ENCODE measurements at regions not wholly inside any gene's neighbourhood (a gene's known extent, or its start where the extent isn't known, plus 50 kb on each side); places are given as distances from the start of the nearest gene placed in this dataset.

DNA sequence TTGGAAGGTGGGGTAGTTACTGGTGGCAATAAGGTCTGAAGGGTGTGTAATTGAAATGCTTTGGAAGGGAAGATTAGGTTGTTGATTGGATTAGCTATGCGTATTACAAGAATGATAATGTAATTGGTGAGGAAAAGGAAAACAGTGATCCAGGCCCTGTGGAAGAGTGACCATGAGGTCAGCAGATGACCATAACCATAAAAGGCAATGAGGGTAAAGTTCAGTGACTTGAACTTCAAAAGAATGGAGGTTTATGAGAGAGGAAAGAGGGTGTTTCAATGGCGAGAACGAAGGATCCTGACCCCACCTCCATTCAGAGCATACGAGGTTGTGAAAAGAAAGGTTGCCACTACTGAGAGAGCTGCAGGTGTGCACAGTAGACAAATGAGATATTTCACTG lies 439.7 kb downstream of the CCSER2 start:
- ChIA-PET POLR2A (ENCODE audit: low non-redundant PET) (no interaction called here), CTCF (no interaction called here)
- intact Hi-C loops (cut with micrococcal nuclease; ENCODE audit: unreplicated experiment): no loop called here
- H3K4me1 ChIP-seq (ENCODE audit: insufficient read depth, low read length, poor library complexity, severe bottlenecking): no peaks in the 10 kb centered on the region
- BruUV-seq (replicated peaks): no TSS peak
- no peaks in the 10 kb centered on the region for H3K36me3 ChIP-seq (ENCODE audit: insufficient read depth, low read length, poor library complexity, severe bottlenecking)
- no peak for DNase-seq (ENCODE audit: low spot score)
- no peak overlapping the region for H3K4me3 ChIP-seq (ENCODE audit: low read depth, low read length, poor library complexity, severe bottlenecking)
- H3K27me3 ChIP-seq (replicated peaks; ENCODE audit: insufficient read depth, low read depth, low read length, poor library complexity): peaks cover 8% of the 10 kb centered on the region
- H3K27ac ChIP-seq (ENCODE audit: low read depth, low read length, poor library complexity, severe bottlenecking): no peak overlapping the region
- no peak for TF ChIP-seq EZH2 (IDR thresholded peaks at IDR 0.05; ENCODE audit: borderline replicate concordance, low read depth, low read length, poor library complexity, severe bottlenecking)
- TF ChIP-seq, protein P1, sequence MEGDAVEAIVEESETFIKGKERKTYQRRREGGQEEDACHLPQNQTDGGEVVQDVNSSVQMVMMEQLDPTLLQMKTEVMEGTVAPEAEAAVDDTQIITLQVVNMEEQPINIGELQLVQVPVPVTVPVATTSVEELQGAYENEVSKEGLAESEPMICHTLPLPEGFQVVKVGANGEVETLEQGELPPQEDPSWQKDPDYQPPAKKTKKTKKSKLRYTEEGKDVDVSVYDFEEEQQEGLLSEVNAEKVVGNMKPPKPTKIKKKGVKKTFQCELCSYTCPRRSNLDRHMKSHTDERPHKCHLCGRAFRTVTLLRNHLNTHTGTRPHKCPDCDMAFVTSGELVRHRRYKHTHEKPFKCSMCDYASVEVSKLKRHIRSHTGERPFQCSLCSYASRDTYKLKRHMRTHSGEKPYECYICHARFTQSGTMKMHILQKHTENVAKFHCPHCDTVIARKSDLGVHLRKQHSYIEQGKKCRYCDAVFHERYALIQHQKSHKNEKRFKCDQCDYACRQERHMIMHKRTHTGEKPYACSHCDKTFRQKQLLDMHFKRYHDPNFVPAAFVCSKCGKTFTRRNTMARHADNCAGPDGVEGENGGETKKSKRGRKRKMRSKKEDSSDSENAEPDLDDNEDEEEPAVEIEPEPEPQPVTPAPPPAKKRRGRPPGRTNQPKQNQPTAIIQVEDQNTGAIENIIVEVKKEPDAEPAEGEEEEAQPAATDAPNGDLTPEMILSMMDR (conservative IDR thresholded peaks at IDR 0.05; ENCODE audit: low read depth, low read length): no peak
- H3K9me3 ChIP-seq (ENCODE audit: low read depth, low read length, poor library complexity, severe bottlenecking): no peaks in the 10 kb centered on the region

DNA sequence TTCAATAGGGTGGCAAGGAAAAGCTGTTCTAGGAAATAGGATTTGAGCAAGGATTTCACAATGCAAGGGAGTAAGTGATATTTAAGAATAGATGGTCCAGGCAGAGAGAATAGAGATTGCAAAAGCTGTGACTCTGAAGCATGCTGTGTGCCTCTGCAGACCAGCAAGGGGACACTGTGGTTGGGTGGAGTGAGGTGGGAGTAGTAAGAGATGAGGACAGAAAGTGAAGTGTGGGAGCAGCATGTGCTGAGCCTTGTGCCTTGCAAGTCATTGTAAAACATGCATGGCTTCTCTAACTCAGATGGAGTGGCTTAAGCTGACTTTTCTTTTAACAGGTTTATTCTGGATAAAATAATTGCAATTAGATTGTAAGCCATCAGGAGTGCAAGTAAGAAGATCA lies 442.4 kb downstream of the CCSER2 start:
- Histone ChIP-seq H3K9me3 (ENCODE audit: low read depth, low read length, poor library complexity, severe bottlenecking) (no peaks in the 10 kb centered on the region), H3K27ac (ENCODE audit: low read depth, low read length, poor library complexity, severe bottlenecking) (no peak overlapping the region), H3K27me3 (replicated peaks; ENCODE audit: insufficient read depth, low read depth, low read length, poor library complexity) (no peaks in the 10 kb centered on the region), H3K4me3 (ENCODE audit: low read depth, low read length, poor library complexity, severe bottlenecking) (no peak overlapping the region), H3K4me1 (ENCODE audit: insufficient read depth, low read length, poor library complexity, severe bottlenecking) (no peaks in the 10 kb centered on the region), H3K36me3 (ENCODE audit: insufficient read depth, low read length, poor library complexity, severe bottlenecking) (no peaks in the 10 kb centered on the region)
- no TSS peak for BruUV-seq (replicated peaks)
- POLR2A ChIA-PET (ENCODE audit: low non-redundant PET): no interaction called here
- no peak for DNase-seq (ENCODE audit: low spot score)
- no peak for TF ChIP-seq EZH2 (IDR thresholded peaks at IDR 0.05; ENCODE audit: borderline replicate concordance, low read depth, low read length, poor library complexity, severe bottlenecking)
- TF ChIP-seq, protein P1 (conservative IDR thresholded peaks at IDR 0.05; ENCODE audit: low read depth, low read length): no peak
- CTCF ChIA-PET: no interaction called here
- intact Hi-C loops (cut with micrococcal nuclease; ENCODE audit: unreplicated experiment): no loop called here

DNA sequence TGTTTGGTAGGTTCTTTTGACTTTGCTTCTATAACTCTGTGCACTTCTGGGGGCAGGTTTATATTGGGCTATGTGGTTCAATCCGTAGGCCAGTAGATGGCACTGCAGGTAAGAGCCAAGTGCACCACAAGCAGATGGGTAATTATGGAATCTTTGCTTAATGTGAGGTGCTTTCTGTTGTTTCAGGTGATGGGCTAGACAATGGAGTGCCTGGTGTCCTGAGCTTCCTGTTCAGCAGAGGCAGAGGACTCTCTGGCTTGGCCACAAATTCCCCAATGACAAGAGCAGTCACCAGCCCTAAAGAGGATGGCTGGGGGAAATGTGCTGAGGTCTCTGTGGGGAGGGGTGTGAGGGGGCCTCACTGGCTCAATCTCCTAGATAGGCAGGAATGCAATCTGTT lies 455.0 kb downstream of the CCSER2 start:
- CTCF ChIA-PET: no interaction called here
- Histone ChIP-seq H3K27ac (ENCODE audit: low read depth, low read length, poor library complexity, severe bottlenecking) (no peak overlapping the region), H3K4me3 (ENCODE audit: low read depth, low read length, poor library complexity, severe bottlenecking) (no peak overlapping the region), H3K9me3 (ENCODE audit: low read depth, low read length, poor library complexity, severe bottlenecking) (no peaks in the 10 kb centered on the region), H3K27me3 (replicated peaks; ENCODE audit: insufficient read depth, low read depth, low read length, poor library complexity) (peaks cover 6% of the 10 kb centered on the region), H3K36me3 (ENCODE audit: insufficient read depth, low read length, poor library complexity, severe bottlenecking) (no peaks in the 10 kb centered on the region), H3K4me1 (ENCODE audit: insufficient read depth, low read length, poor library complexity, severe bottlenecking) (no peaks in the 10 kb centered on the region)
- no TSS peak for BruUV-seq (replicated peaks)
- POLR2A ChIA-PET (ENCODE audit: low non-redundant PET): no interaction called here
- intact Hi-C loops (cut with micrococcal nuclease; ENCODE audit: unreplicated experiment): no loop called here
- DNase-seq (ENCODE audit: low spot score): peak; percentile 44
- TF ChIP-seq, protein P1 (conservative IDR thresholded peaks at IDR 0.05; ENCODE audit: low read depth, low read length): peak; percentile 72
- no peak for TF ChIP-seq EZH2 (IDR thresholded peaks at IDR 0.05; ENCODE audit: borderline replicate concordance, low read depth, low read length, poor library complexity, severe bottlenecking)
